ENCODE measurements at regions not wholly inside any gene's neighbourhood (a gene's known extent, or its start where the extent isn't known, plus 50 kb on each side); places are given as distances from the start of the nearest gene placed in this dataset.

DNA sequence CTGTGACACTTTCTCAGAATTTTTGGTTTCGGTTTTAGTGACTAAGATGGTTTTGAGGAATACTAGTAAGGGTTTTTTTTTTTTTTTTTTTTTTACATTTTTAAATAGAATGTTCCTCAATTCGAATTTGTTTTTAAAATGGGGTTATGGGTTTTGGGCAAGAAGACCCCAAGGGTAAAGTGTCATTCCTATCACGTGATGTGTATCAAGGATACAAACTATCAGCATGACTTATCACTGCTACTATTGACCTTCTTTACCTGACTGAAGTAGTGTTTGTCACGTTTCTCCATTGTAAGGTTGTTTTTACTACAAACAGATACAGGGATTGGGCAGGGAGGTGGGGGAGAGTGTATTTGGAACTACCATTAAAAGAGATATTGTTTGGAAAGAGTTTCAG, 781.1 kb upstream of the ADGRL4 start:
- TF ChIP-seq, protein P1, sequence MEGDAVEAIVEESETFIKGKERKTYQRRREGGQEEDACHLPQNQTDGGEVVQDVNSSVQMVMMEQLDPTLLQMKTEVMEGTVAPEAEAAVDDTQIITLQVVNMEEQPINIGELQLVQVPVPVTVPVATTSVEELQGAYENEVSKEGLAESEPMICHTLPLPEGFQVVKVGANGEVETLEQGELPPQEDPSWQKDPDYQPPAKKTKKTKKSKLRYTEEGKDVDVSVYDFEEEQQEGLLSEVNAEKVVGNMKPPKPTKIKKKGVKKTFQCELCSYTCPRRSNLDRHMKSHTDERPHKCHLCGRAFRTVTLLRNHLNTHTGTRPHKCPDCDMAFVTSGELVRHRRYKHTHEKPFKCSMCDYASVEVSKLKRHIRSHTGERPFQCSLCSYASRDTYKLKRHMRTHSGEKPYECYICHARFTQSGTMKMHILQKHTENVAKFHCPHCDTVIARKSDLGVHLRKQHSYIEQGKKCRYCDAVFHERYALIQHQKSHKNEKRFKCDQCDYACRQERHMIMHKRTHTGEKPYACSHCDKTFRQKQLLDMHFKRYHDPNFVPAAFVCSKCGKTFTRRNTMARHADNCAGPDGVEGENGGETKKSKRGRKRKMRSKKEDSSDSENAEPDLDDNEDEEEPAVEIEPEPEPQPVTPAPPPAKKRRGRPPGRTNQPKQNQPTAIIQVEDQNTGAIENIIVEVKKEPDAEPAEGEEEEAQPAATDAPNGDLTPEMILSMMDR (conservative IDR thresholded peaks at IDR 0.05; ENCODE audit: low read length), result no peak
- no peak for TF ChIP-seq EZH2phosphoT487 (IDR thresholded peaks at IDR 0.05; ENCODE audit: borderline replicate concordance, low read depth, low read length)
